AG09319 (cell line): ENCODE measurements at regions not wholly inside any gene's neighbourhood (a gene's known extent, or its start where the extent isn't known, plus 50 kb on each side); places are given as distances from the start of the nearest gene placed in this dataset.

Source experiments
- DNase-seq: peaks from one replicate; pipeline ENCODE4 v3.0.0-alpha.2; 2010; ENCODE audit warnings: low read depth; ENCODE audit errors: extremely low read depth
- TF ChIP-seq, protein P1 (sequence below): IDR thresholded peaks from 2 replicates; pipeline ENCODE4 v1.5.1; 2011; ENCODE audit warnings: low read depth, mild to moderate bottlenecking, inconsistent platforms, low read length, moderate library complexity

GRCh38 chr4:110675426-110675825 is 52.5 kb upstream of the PITX2 start:
- TF ChIP-seq, protein P1, sequence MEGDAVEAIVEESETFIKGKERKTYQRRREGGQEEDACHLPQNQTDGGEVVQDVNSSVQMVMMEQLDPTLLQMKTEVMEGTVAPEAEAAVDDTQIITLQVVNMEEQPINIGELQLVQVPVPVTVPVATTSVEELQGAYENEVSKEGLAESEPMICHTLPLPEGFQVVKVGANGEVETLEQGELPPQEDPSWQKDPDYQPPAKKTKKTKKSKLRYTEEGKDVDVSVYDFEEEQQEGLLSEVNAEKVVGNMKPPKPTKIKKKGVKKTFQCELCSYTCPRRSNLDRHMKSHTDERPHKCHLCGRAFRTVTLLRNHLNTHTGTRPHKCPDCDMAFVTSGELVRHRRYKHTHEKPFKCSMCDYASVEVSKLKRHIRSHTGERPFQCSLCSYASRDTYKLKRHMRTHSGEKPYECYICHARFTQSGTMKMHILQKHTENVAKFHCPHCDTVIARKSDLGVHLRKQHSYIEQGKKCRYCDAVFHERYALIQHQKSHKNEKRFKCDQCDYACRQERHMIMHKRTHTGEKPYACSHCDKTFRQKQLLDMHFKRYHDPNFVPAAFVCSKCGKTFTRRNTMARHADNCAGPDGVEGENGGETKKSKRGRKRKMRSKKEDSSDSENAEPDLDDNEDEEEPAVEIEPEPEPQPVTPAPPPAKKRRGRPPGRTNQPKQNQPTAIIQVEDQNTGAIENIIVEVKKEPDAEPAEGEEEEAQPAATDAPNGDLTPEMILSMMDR: no peak
- DNase-seq: no peak

- DNase-seq: no peak
Measured at GRCh38 chr4:110676241-110676640, 53.4 kb upstream of the PITX2 start.

GRCh38 chr4:110678517-110679227 is 55.8 kb upstream of the PITX2 start:
- no peak for DNase-seq
- TF ChIP-seq, protein P1: no peak

More at GRCh38 chr4:110676241-110676640, 53.4 kb upstream of the PITX2 start:
- TF ChIP-seq, protein P1: no peak

DNA sequence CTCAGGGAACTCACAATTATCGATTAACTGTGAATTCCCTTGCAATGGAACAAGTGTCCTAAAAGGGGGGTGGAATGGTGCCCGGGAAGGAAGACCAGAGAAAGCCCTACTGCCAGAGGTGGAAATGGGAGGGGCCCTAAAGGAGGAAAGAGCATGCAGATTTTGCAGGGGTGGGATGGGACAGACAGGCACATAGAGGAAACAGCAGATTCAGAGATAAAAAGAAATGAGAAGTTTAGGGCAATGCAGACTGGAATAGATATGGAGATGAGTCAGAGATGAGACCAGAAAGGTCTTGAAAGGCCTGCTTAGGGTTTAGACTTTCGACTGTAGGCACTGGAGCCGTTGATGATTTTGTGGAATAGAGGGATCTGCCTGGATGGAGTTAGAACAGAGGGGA is 57.4 kb upstream of the PITX2 start:
- DNase-seq: no peak
- TF ChIP-seq, protein P1: no peak

DNA sequence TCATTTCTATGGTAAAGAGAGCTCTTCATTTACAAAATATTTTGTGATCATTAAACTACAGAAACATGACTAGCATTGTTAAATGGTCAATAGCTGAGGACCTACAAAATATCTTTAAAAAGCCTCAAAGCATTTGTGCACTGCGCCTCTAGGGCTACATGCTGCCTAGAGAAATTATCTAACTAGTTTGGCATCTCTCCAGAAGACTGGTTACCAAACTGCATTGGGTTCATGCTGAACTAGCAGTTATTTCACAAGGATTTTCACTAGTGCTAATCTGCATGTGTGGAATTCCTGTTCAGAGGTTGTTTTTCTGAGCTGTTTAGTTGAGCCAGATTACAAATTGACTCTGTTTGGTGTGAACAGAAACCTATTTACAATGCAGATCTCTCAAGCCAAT is 58.5 kb upstream of the PITX2 start:
- no peak for DNase-seq
- TF ChIP-seq, protein P1: no peak

DNA sequence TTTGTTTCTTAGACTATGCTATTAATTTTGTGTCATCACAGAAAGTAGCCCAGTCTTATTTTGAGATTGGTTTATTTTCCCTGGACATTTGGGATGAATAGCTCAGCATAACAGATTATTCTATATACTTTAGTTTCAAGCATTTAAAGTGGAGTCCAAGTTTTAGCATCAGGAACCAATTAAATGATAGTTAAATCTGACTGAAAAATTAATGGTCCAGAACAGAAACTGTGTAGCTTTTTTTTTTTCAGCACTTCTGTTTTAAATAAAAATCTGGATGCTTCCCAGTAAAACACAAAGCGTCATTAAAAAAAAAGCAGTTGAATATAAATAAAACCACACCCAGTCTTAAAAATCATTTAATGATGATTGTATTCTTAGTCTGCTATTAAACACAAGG is 59.4 kb upstream of the PITX2 start:
- TF ChIP-seq, protein P1: no peak
- DNase-seq: no peak

DNA sequence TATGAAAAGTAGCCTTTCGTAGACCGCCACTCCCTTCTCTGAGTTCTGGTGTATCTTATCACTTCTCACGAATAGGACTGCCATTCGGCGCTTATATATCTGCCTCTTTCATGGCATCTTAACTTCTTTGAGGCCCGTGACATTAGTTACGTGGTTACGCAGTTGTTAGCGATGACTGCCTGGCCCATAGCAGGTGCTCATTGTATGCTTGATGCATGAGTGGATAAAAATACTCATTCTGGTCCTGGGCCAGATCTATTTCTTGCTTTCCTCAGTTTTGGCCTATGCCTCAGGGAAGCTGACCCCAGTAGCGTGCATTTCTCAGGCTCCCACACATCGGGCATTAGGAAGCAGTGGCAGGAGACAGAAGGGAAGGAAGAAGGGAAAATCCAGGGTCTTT is 60.7 kb upstream of the PITX2 start:
- TF ChIP-seq, protein P1: no peak
- no peak for DNase-seq
